Mucosa of rectum (tissue), 2 donors: ENCODE measurements at regions not wholly inside any gene's neighbourhood (a gene's known extent, or its start where the extent isn't known, plus 50 kb on each side); places are given as distances from the start of the nearest gene placed in this dataset.
"Not testable (repeated sequence)": the region's sequence is repeated elsewhere in the genome, so short reads cannot be mapped to it uniquely, and the experiment has no call there.

Experiments used
- H3K27ac ChIP-seq, 2 donors: one replicate each; pipeline ENCODE4 v1.7.0; 2013; ENCODE audit warnings: inconsistent platforms in 2 of 2, low read depth in 2 of 2, low read length in 2 of 2
- H3K27me3 ChIP-seq, 2 donors: one replicate each; pipeline ENCODE4 v1.7.0; 2013; ENCODE audit warnings: low read length in 2 of 2; ENCODE audit not compliant: control insufficient read depth in 2 of 2, insufficient read depth in 2 of 2
- H3K36me3 ChIP-seq, 2 donors: one replicate each; pipeline ENCODE4 v1.7.0; 2013; ENCODE audit warnings: low read length in 2 of 2; ENCODE audit not compliant: control insufficient read depth in 2 of 2, insufficient read depth in 2 of 2
- H3K4me1 ChIP-seq, 2 donors: one replicate each; pipeline ENCODE4 v1.7.0; 2013; ENCODE audit warnings: low read length in 2 of 2, mild to moderate bottlenecking in 1 of 2; ENCODE audit not compliant: control insufficient read depth in 2 of 2, insufficient read depth in 2 of 2
- H3K4me3 ChIP-seq, 2 donors: one replicate each; pipeline ENCODE4 v1.7.0; 2013; ENCODE audit warnings: low read length in 2 of 2
- H3K9ac ChIP-seq, 2 donors: one replicate each; pipeline ENCODE4 v1.7.0; 2013; ENCODE audit warnings: low read length in 2 of 2, low read depth in 1 of 2, mild to moderate bottlenecking in 1 of 2
- H3K9me3 ChIP-seq, 2 donors: one replicate each; pipeline ENCODE4 v1.7.0; 2013; ENCODE audit warnings: low read length in 2 of 2; ENCODE audit not compliant: control insufficient read depth in 2 of 2
- donor health status: healthy.
- donor health status: Normal muscosa, but diverticular disease.

- Histone ChIP-seq H3K27ac (no peak overlapping the region), H3K4me3 (no peak overlapping the region), H3K4me1 (no peaks in the 10 kb centered on the region), H3K9ac (no peak overlapping the region), H3K9me3 (no peaks in the 10 kb centered on the region), H3K27me3 (no peaks in the 10 kb centered on the region), H3K36me3 (no peaks in the 10 kb centered on the region)
These were observed 546.2 kb downstream of the MEI4 start for GRCh38 chr6:78199044-78199443.

GRCh38 chr6:78222226-78222625 lies 569.4 kb downstream of the MEI4 start:
- H3K4me1 ChIP-seq: no peaks in the 10 kb centered on the region
- H3K27me3 ChIP-seq: no peaks in the 10 kb centered on the region
- H3K9ac ChIP-seq: no peak overlapping the region
- H3K9me3 ChIP-seq: no peaks in the 10 kb centered on the region
- no peak overlapping the region for H3K27ac ChIP-seq
- no peaks in the 10 kb centered on the region for H3K36me3 ChIP-seq
- no peak overlapping the region for H3K4me3 ChIP-seq

- H3K27me3 ChIP-seq: no peaks in the 10 kb centered on the region
- peaks cover 0 to 1% of the 10 kb centered on the region in 2 donors for H3K9me3 ChIP-seq
- no peak overlapping the region for H3K27ac ChIP-seq
- H3K4me3 ChIP-seq: no peak overlapping the region
- no peaks in the 10 kb centered on the region for H3K4me1 ChIP-seq
- no peak overlapping the region for H3K9ac ChIP-seq
- no peaks in the 10 kb centered on the region for H3K36me3 ChIP-seq
These were observed 578.2 kb downstream of the MEI4 start for GRCh38 chr6:78231002-78231401.

GRCh38 chr6:78243519-78243918 lies 590.7 kb downstream of the MEI4 start:
- Histone ChIP-seq H3K4me3 (no peak overlapping the region), H3K27me3 (no peaks in the 10 kb centered on the region), H3K27ac (no peak overlapping the region), H3K36me3 (no peaks in the 10 kb centered on the region), H3K4me1 (no peaks in the 10 kb centered on the region), H3K9me3 (no peaks in the 10 kb centered on the region), H3K9ac (no peak overlapping the region)

GRCh38 chr6:78251931-78252330 lies 599.1 kb downstream of the MEI4 start:
- Histone ChIP-seq H3K27ac (no peak overlapping the region), H3K9me3 (no peaks in the 10 kb centered on the region), H3K36me3 (no peaks in the 10 kb centered on the region), H3K4me1 (no peaks in the 10 kb centered on the region), H3K27me3 (no peaks in the 10 kb centered on the region), H3K4me3 (no peak overlapping the region), H3K9ac (no peak overlapping the region)

GRCh38 chr6:78253618-78254017 lies 600.8 kb downstream of the MEI4 start:
- Histone ChIP-seq H3K4me1 (no peaks in the 10 kb centered on the region), H3K9me3 (no peaks in the 10 kb centered on the region), H3K4me3 (no peak overlapping the region), H3K27me3 (no peaks in the 10 kb centered on the region), H3K27ac (no peak overlapping the region), H3K36me3 (no peaks in the 10 kb centered on the region), H3K9ac (no peak overlapping the region)

- no peaks in the 10 kb centered on the region for H3K9me3 ChIP-seq
- no peaks in the 10 kb centered on the region for H3K36me3 ChIP-seq
- no peaks in the 10 kb centered on the region for H3K27me3 ChIP-seq
- H3K4me3 ChIP-seq: no peak overlapping the region
- H3K4me1 ChIP-seq: no peaks in the 10 kb centered on the region
- no peak overlapping the region for H3K27ac ChIP-seq
- no peak overlapping the region for H3K9ac ChIP-seq
These were observed 607.1 kb downstream of the MEI4 start for GRCh38 chr6:78259935-78260334.

- H3K4me1 ChIP-seq, H3K27ac ChIP-seq, H3K9ac ChIP-seq, H3K9me3 ChIP-seq, H3K36me3 ChIP-seq, H3K4me3 ChIP-seq, H3K27me3 ChIP-seq: not testable (repeated sequence)
These were observed 606.9 kb upstream of the IRAK1BP1 start for GRCh38 chr6:78260427-78260826.

- Histone ChIP-seq H3K36me3 (no peaks in the 10 kb centered on the region), H3K27ac (no peak overlapping the region), H3K27me3 (no peaks in the 10 kb centered on the region), H3K9me3 (no peaks in the 10 kb centered on the region), H3K9ac (no peak overlapping the region), H3K4me1 (no peaks in the 10 kb centered on the region), H3K4me3 (no peak overlapping the region)
These were observed 598.5 kb upstream of the IRAK1BP1 start for GRCh38 chr6:78268591-78269452.

- Histone ChIP-seq H3K9ac (no peak overlapping the region), H3K4me3 (no peak overlapping the region), H3K9me3 (no peaks in the 10 kb centered on the region), H3K4me1 (no peaks in the 10 kb centered on the region), H3K27me3 (no peaks in the 10 kb centered on the region), H3K27ac (no peak overlapping the region), H3K36me3 (no peaks in the 10 kb centered on the region)
These were observed 566.5 kb upstream of the IRAK1BP1 start for GRCh38 chr6:78300885-78301284.
